GM23248 (cell line): ENCODE measurements at regions not wholly inside any gene's neighbourhood (a gene's known extent, or its start where the extent isn't known, plus 50 kb on each side); places are given as distances from the start of the nearest gene placed in this dataset.

Experiments
- DNase-seq: peaks from one replicate; pipeline ENCODE4 v3.0.0-alpha.2; 2015
- H2AFZ ChIP-seq: fragments of 200-600 bp; sonication (generic); 2 replicates; pipeline ENCODE4 v1.6.1; 2016; ENCODE audit warnings: antibody characterized with exemption
- H3F3A ChIP-seq: fragments of 200-600 bp; sonication (generic); 2 replicates; pipeline ENCODE4 v1.6.1; 2016; ENCODE audit warnings: mild to moderate bottlenecking, antibody characterized with exemption, mixed run types; ENCODE audit not compliant: insufficient read depth
- H3K27ac ChIP-seq: fragments of 200-600 bp; sonication (generic); 2 replicates; pipeline ENCODE4 v1.5.1; 2016; ENCODE audit warnings: mild to moderate bottlenecking
- H3K27me3 ChIP-seq: fragments of 200-600 bp; sonication (generic); replicated peaks from 2 replicates; pipeline ENCODE4 v1.6.1; 2016; ENCODE audit warnings: mild to moderate bottlenecking; ENCODE audit not compliant: insufficient read depth
- H3K36me3 ChIP-seq: fragments of 200-600 bp; sonication (generic); 2 replicates; pipeline ENCODE4 v1.6.1; 2016; ENCODE audit warnings: low read depth, mild to moderate bottlenecking
- H3K4me1 ChIP-seq: fragments of 200-600 bp; sonication (generic); 2 replicates; pipeline ENCODE4 v1.6.1; 2016; ENCODE audit warnings: mild to moderate bottlenecking; ENCODE audit not compliant: insufficient read depth
- H3K4me2 ChIP-seq: fragments of 200-600 bp; sonication (generic); one replicate; pipeline ENCODE4 v1.6.1; 2016; ENCODE audit warnings: mild to moderate bottlenecking; ENCODE audit not compliant: unreplicated experiment
- H3K4me3 ChIP-seq: fragments of 200-600 bp; sonication (generic); 2 replicates; pipeline ENCODE4 v1.5.1; 2016; ENCODE audit warnings: mild to moderate bottlenecking
- H3K79me2 ChIP-seq: fragments of 200-600 bp; sonication (generic); 2 replicates; pipeline ENCODE4 v1.6.1; 2016; ENCODE audit warnings: mild to moderate bottlenecking; ENCODE audit not compliant: insufficient read depth
- H3K9ac ChIP-seq: fragments of 200-600 bp; sonication (generic); 2 replicates; pipeline ENCODE4 v1.6.1; 2016; ENCODE audit warnings: mild to moderate bottlenecking
- H3K9me2 ChIP-seq: fragments of 200-600 bp; sonication (generic); 2 replicates; pipeline ENCODE4 v1.6.1; 2016; ENCODE audit warnings: mixed run types, mild to moderate bottlenecking, moderate library complexity; ENCODE audit not compliant: insufficient read depth
- H3K9me3 ChIP-seq: fragments of 200-600 bp; sonication (generic); one replicate; pipeline ENCODE4 v1.6.1; 2017; ENCODE audit warnings: low read depth
- H4K20me1 ChIP-seq: fragments of 200-600 bp; sonication (generic); 2 replicates; pipeline ENCODE4 v1.6.0; 2016; ENCODE audit not compliant: insufficient read depth
- EZH2 ChIP-seq: fragments of 200-600 bp; sonication (generic); IDR thresholded peaks from 2 replicates; pipeline ENCODE4 v1.6.1; 2018; ENCODE audit warnings: antibody characterized with exemption, mild to moderate bottlenecking; ENCODE audit not compliant: insufficient read depth, poor library complexity, severe bottlenecking
- EZH2phosphoT487 ChIP-seq: fragments of 200-600 bp; sonication (generic); IDR thresholded peaks from 2 replicates; pipeline ENCODE4 v1.6.1; 2018; ENCODE audit warnings: antibody characterized with exemption, moderate library complexity, mild to moderate bottlenecking, low read depth; ENCODE audit not compliant: insufficient read depth
- WGBS, 2 experiments: methylation state at CpG; one replicate each; pipeline ENCODE4 v1.1.6; 2015 to 2017; ENCODE audit warnings: low lambda C conversion rate in 2 of 2, low coverage in 1 of 2; ENCODE audit errors: missing lambda C conversion rate in 2 of 2; 5-methylcytosine and 5-hydroxymethylcytosine counted together
- in situ Hi-C: fragments of 300-500 bp; cut with MboI; formaldehyde crosslinking; loops from 2 replicates; pipeline ENCODE4 v1.15.0; 2020

- no peaks in the 10 kb centered on the region for H3K9me3 ChIP-seq
Measured at GRCh38 chr5:96159043-96159442, 197.4 kb upstream of the ELL2 start.

GRCh38 chr5:96157841-96158291 lies 196.2 kb upstream of the ELL2 start:
- H3K9me3 ChIP-seq, result no peaks in the 10 kb centered on the region
- H4K20me1 ChIP-seq, result no peaks in the 10 kb centered on the region
- H3K9me2 ChIP-seq, result no peaks in the 10 kb centered on the region
- no peak overlapping the region for H3K4me3 ChIP-seq
- no peaks in the 10 kb centered on the region for H3F3A ChIP-seq
- H3K36me3 ChIP-seq, result no peaks in the 10 kb centered on the region
- TF ChIP-seq EZH2phosphoT487 (no peak), EZH2 (no peak)
- H3K27ac ChIP-seq, result no peak overlapping the region
- no peak overlapping the region for H3K4me2 ChIP-seq
- 92 to 100% methylated on average over 3 of the region's 3 CpGs for WGBS, 2 experiments
- in situ Hi-C loops, result no loop called here
- H2AFZ ChIP-seq, result no peak overlapping the region
- H3K9ac ChIP-seq, result no peak overlapping the region
- H3K79me2 ChIP-seq, result no peaks in the 10 kb centered on the region
- no peaks in the 10 kb centered on the region for H3K27me3 ChIP-seq
- DNase-seq, result no peak
- H3K4me1 ChIP-seq, result no peaks in the 10 kb centered on the region

More at GRCh38 chr5:96159043-96159442, 197.4 kb upstream of the ELL2 start:
- Histone ChIP-seq H2AFZ (no peak overlapping the region), H3K9me2 (no peaks in the 10 kb centered on the region), H3K9ac (no peak overlapping the region), H3F3A (no peaks in the 10 kb centered on the region), H3K4me1 (no peaks in the 10 kb centered on the region), H3K36me3 (no peaks in the 10 kb centered on the region), H4K20me1 (no peaks in the 10 kb centered on the region), H3K79me2 (no peaks in the 10 kb centered on the region), H3K4me2 (no peak overlapping the region), H3K27me3 (no peaks in the 10 kb centered on the region), H3K4me3 (no peak overlapping the region), H3K27ac (no peak overlapping the region)
- no peak for DNase-seq
- 96 to 98% methylated on average over 2 of the region's 2 CpGs for WGBS, 2 experiments
- TF ChIP-seq EZH2 (no peak), EZH2phosphoT487 (no peak)
- in situ Hi-C loops, result no loop called here

- no peaks in the 10 kb centered on the region for H3K79me2 ChIP-seq
- no peak for TF ChIP-seq EZH2phosphoT487
- TF ChIP-seq EZH2, result no peak
- no peaks in the 10 kb centered on the region for H3K4me1 ChIP-seq
- in situ Hi-C loops, result no loop called here
- no peak for DNase-seq
- no peaks in the 10 kb centered on the region for H3F3A ChIP-seq
- H3K9ac ChIP-seq, result no peak overlapping the region
- H3K4me3 ChIP-seq, result no peak overlapping the region
- H2AFZ ChIP-seq, result no peak overlapping the region
- no peaks in the 10 kb centered on the region for H3K27me3 ChIP-seq
- 95 to 97% methylated on average over 4 of the region's 4 CpGs for WGBS, 2 experiments
- no peaks in the 10 kb centered on the region for H4K20me1 ChIP-seq
- H3K36me3 ChIP-seq, result no peaks in the 10 kb centered on the region
- no peak overlapping the region for H3K4me2 ChIP-seq
- H3K9me3 ChIP-seq, result no peaks in the 10 kb centered on the region
- H3K27ac ChIP-seq, result no peak overlapping the region
- H3K9me2 ChIP-seq, result no peaks in the 10 kb centered on the region
Measured at GRCh38 chr5:96157077-96157780, 195.6 kb upstream of the ELL2 start.

GRCh38 chr5:96155147-96155546 lies 193.5 kb upstream of the ELL2 start:
- H3K4me2 ChIP-seq, result no peak overlapping the region
- no peaks in the 10 kb centered on the region for H3K9me3 ChIP-seq
- no peak for DNase-seq
- H3K9me2 ChIP-seq, result no peaks in the 10 kb centered on the region
- TF ChIP-seq EZH2 (no peak), EZH2phosphoT487 (no peak)
- no peaks in the 10 kb centered on the region for H4K20me1 ChIP-seq
- H3K79me2 ChIP-seq, result no peaks in the 10 kb centered on the region
- H3K4me3 ChIP-seq, result no peak overlapping the region
- 93 to 97% methylated on average over 2 of the region's 2 CpGs for WGBS, 2 experiments
- no peak overlapping the region for H2AFZ ChIP-seq
- H3K27ac ChIP-seq, result no peak overlapping the region
- no peak overlapping the region for H3K9ac ChIP-seq
- peaks cover under 1% of the 10 kb centered on the region; the same call in 1 of the 2 replicates for H3F3A ChIP-seq
- H3K4me1 ChIP-seq, result no peaks in the 10 kb centered on the region
- in situ Hi-C loops, result no loop called here
- H3K27me3 ChIP-seq, result no peaks in the 10 kb centered on the region
- no peaks in the 10 kb centered on the region for H3K36me3 ChIP-seq
